OCI-LY7 (cell line): ENCODE measurements at regions not wholly inside any gene's neighbourhood (a gene's known extent, or its start where the extent isn't known, plus 50 kb on each side); places are given as distances from the start of the nearest gene placed in this dataset.

Source experiments
- EZH2phosphoT487 ChIP-seq: fragments of 200-600 bp; sonication (generic); IDR thresholded peaks from 2 replicates; pipeline ENCODE4 v1.6.1; 2018; ENCODE audit warnings: low read depth, borderline replicate concordance, mild to moderate bottlenecking, mixed run types, antibody characterized with exemption, low read length, moderate library complexity, mixed read lengths
- TF ChIP-seq, protein P1 (sequence below): fragments of 200-600 bp; sonication (generic); conservative IDR thresholded peaks from 2 replicates; pipeline ENCODE4 v1.5.1; 2014; ENCODE audit warnings: mild to moderate bottlenecking, antibody characterized with exemption, low read length, moderate library complexity, mixed read lengths

DNA sequence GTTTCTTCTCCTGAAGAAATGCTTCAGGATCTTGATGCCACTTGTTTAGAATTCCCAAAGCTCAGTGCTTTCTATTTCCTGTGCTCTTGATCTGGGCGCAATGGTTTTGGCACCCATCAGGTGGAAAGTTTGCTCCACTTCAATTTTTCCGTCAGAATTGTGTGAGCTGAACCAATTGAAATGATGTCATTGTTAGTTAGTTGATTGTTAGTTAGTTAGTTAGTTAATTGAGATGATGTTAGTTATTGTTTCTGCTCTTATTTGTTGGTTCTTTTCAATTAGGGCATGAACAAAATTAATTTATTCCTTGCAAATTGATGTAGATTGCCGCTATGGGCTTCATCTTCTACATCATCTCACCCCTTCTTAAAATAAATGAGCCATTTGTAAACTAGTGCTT, 252.6 kb downstream of the BAMBI start:
- TF ChIP-seq, protein P1, sequence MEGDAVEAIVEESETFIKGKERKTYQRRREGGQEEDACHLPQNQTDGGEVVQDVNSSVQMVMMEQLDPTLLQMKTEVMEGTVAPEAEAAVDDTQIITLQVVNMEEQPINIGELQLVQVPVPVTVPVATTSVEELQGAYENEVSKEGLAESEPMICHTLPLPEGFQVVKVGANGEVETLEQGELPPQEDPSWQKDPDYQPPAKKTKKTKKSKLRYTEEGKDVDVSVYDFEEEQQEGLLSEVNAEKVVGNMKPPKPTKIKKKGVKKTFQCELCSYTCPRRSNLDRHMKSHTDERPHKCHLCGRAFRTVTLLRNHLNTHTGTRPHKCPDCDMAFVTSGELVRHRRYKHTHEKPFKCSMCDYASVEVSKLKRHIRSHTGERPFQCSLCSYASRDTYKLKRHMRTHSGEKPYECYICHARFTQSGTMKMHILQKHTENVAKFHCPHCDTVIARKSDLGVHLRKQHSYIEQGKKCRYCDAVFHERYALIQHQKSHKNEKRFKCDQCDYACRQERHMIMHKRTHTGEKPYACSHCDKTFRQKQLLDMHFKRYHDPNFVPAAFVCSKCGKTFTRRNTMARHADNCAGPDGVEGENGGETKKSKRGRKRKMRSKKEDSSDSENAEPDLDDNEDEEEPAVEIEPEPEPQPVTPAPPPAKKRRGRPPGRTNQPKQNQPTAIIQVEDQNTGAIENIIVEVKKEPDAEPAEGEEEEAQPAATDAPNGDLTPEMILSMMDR: no peak
- no peak for TF ChIP-seq EZH2phosphoT487
